ENCODE measurements at regions not wholly inside any gene's neighbourhood (a gene's known extent, or its start where the extent isn't known, plus 50 kb on each side); places are given as distances from the start of the nearest gene placed in this dataset.

GRCh38 chr16:86428729-86429517 lies 81.4 kb upstream of the FOXF1 start:
- no peak for DNase-seq (ENCODE audit: extremely low spot score, insufficient read length, low read depth)
- FAIRE-seq = no peak

GRCh38 chr16:86429663-86430062 lies 80.7 kb upstream of the FOXF1 start:
- no peak for DNase-seq (ENCODE audit: extremely low spot score, insufficient read length, low read depth)
- FAIRE-seq = no peak

DNA sequence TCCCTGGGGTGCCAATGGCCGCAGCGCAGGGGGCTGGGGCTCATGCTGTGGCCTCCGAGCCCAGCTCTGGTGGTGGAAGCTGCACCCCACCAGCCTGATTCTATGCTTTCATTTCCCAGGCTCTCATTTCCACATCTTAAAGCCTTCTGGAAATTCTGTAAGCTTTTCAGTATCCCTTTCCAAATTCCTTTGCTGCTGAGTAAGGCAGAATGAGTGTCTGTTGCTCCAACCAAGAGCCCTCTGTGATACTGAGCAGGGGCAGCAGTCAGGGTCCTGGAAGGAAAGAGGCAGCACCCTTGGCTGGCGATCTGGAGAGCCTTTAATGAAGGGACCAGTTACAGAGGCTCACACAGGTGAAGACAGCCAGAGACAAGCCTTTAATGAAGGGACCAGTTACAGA lies 79.5 kb upstream of the FOXF1 start:
- FAIRE-seq (no peak), DNase-seq (ENCODE audit: extremely low spot score, insufficient read length, low read depth) (no peak)

- FAIRE-seq (no peak), DNase-seq (ENCODE audit: extremely low spot score, insufficient read length, low read depth) (no peak)
These were observed 78.8 kb upstream of the FOXF1 start for GRCh38 chr16:86431540-86431939.

DNA sequence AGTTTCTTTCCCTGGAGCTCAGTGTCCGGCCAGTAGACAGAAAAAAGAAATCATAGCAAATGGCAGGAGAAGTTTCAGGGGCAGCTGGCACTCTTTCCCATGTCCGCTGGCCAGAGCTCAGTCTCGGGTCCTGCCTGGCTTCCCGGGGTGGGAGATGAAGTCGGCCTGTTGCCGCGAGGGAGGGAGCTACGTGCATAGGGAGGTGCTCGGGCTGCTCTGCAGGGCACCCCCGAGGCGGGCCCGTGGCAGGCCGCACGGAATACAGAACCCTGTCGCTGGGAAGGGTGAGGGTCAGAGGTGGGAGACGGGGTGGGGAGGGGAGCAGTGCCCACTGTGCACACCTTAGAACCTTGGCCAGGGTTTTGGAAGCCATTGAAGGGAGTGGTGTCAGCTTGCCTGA lies 78.3 kb upstream of the FOXF1 start:
- FAIRE-seq = no peak
- no peak for DNase-seq (ENCODE audit: extremely low spot score, insufficient read length, low read depth)

- no peak for FAIRE-seq
- no peak for DNase-seq (ENCODE audit: extremely low spot score, insufficient read length, low read depth)
These were observed 77.6 kb upstream of the FOXF1 start for GRCh38 chr16:86432691-86433090.

GRCh38 chr16:86436466-86437185 lies 73.7 kb upstream of the FOXF1 start:
- DNase-seq (ENCODE audit: extremely low spot score, insufficient read length, low read depth) (no peak), FAIRE-seq (no peak)

GRCh38 chr16:86437348-86437747 lies 73.0 kb upstream of the FOXF1 start:
- no peak for DNase-seq (ENCODE audit: extremely low spot score, insufficient read length, low read depth)
- FAIRE-seq = no peak

GRCh38 chr16:86442703-86443102 lies 67.6 kb upstream of the FOXF1 start:
- DNase-seq (ENCODE audit: extremely low spot score, insufficient read length, low read depth) = no peak
- no peak for FAIRE-seq

- no peak for FAIRE-seq
These were observed 66.7 kb upstream of the FOXF1 start for GRCh38 chr16:86443508-86444147.

DNA sequence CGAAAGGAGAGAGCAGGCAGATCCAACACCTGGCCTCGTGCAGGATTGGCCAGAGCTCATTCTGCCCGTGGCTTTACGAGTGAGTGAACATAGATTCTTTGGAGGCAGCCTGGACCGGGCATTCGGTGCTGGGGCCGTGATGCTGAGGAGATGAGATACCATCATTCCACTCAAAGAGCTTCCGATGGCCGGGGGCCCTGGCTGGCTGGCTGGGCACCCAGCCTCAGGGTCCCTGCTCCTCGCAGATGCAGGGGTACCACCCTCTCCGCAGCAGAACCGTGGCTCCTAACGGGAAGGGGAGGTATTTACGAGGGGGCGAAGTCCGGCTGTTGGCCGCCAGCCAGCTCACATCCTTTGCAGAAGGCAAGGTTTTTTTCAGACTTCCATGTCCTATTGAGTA lies 66.1 kb upstream of the FOXF1 start:
- DNase-seq (ENCODE audit: extremely low spot score, insufficient read length, low read depth) (no peak), FAIRE-seq (no peak)

More at GRCh38 chr16:86443508-86444147, 66.7 kb upstream of the FOXF1 start:
- no peak for DNase-seq (ENCODE audit: extremely low spot score, insufficient read length, low read depth)

GRCh38 chr16:86444661-86445060 lies 65.7 kb upstream of the FOXF1 start:
- DNase-seq (ENCODE audit: extremely low spot score, insufficient read length, low read depth) (no peak), FAIRE-seq (no peak)

DNA sequence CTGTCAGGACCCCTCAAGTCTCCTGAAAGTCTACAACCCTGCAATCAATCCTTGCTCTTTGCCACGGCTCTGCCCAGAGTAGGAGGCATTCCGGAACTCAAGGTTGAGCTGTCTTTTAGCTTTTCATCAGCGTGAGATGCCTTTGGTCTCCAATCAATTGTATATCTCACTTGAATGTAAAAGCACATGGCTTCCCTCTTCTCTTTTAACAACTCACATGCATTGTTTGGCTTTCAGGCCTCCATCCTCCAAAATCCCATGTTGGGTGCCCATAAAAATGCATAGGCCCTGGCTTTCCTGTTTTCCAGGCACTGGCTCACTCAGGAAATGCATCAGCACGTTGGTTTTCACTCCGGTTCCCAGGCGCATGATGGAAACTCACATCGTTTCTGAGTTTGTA lies 64.0 kb upstream of the FOXF1 start:
- FAIRE-seq (no peak), DNase-seq (ENCODE audit: extremely low spot score, insufficient read length, low read depth) (no peak)

- FAIRE-seq = no peak
These were observed 63.1 kb upstream of the FOXF1 start for GRCh38 chr16:86447228-86447627.

GRCh38 chr16:86448306-86448890 lies 61.9 kb upstream of the FOXF1 start:
- FAIRE-seq (no peak), DNase-seq (ENCODE audit: extremely low spot score, insufficient read length, low read depth) (no peak)

More at GRCh38 chr16:86447228-86447627, 63.1 kb upstream of the FOXF1 start:
- DNase-seq (ENCODE audit: extremely low spot score, insufficient read length, low read depth) = no peak

- no peak for FAIRE-seq
- DNase-seq (ENCODE audit: extremely low spot score, insufficient read length, low read depth) = no peak
These were observed 60.8 kb upstream of the FOXF1 start for GRCh38 chr16:86449446-86450095.

DNA sequence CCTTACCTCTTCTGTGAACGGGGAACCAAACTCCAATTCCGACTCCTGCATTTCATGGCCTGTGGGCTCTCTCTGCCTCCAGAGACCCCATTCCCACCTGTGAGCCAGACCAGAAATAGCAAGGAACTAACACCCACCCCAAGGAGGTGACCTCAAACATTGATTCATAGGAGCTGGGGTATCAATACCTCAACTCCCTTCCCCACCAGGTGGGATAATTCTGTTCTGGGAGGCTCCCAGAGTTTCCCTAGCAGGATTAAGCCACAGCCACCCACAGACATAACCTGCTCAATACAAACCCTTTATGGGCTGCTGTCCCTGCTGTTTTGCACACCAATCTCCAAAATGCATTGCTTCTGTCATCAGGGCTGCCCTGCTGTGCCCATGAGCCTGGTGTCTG lies 59.6 kb upstream of the FOXF1 start:
- FAIRE-seq (no peak), DNase-seq (ENCODE audit: extremely low spot score, insufficient read length, low read depth) (no peak)

DNA sequence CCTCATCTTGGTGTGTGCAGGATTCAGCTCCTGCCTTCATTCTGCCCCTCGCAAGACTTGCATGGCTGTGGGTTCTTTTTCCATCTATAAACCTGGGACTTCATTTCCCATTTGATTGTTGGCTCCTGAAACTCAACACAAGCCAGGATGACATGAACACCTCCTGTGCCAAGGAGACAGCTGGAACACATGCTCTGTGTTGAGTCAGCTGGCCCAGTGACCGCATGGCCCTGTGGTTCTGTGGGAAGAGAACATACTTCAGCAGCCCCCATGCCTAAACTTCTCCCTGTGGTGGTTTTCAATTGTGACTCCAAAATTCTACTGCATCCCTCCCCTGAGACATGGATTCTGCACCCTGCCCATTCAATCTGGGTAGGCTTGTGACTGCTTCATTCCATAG lies 57.9 kb upstream of the FOXF1 start:
- FAIRE-seq = no peak
- DNase-seq (ENCODE audit: extremely low spot score, insufficient read length, low read depth) = no peak

DNA sequence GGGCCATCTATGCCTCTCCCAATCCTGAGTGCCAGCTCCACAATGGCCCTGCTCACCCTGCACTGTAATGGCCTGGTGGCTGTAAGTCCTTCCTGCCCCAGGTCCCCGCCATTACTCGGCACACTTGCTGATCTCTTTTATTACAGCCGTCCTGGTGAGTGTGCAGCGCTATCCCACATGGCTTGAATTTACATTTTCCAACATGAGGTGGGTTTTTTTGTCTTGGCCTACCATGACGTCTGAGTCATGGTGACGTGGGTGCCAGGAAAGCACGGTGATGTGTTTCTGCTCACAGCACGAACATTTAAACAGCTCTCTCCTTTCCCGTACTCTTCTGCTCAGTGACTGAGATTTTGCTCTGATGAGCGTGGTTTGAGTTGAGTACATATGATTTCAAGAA lies 55.2 kb upstream of the FOXF1 start:
- DNase-seq (ENCODE audit: extremely low spot score, insufficient read length, low read depth) = no peak

DNA sequence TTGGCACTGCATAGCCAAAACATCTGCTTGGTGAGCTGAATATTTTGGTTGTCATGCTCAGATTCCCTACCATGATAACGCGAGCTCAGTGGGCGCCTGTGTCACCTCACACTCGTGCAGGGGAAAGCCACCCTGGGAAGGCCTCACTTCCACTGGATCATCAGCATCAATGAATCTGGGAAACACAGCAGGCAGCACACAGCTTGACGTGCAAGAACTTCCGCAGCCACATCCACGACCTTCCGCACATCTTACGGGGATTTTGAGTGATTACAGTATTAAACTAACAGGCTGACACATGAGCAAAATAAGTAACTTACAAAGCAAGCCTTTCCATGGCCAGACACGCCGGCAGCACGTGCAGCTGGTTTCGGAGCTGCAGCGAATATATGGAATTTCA lies 54.7 kb upstream of the FOXF1 start:
- DNase-seq (ENCODE audit: extremely low spot score, insufficient read length, low read depth) (no peak), FAIRE-seq (no peak)

More for the DNA sequence above, 55.2 kb upstream of the FOXF1 start:
- no peak for FAIRE-seq
